PC-3 (cell line): ENCODE measurements at regions not wholly inside any gene's neighbourhood (a gene's known extent, or its start where the extent isn't known, plus 50 kb on each side); places are given as distances from the start of the nearest gene placed in this dataset.

Source experiments
- ATAC-seq: fragments of 200-7000 bp; cut with Tn5 transposase; 2 replicates; pipeline ENCODE4 v1.9.1; 2020; ENCODE audit warnings: mild to moderate bottlenecking, moderate library complexity
- BruUV-seq: library from RNA; stranded (reverse); fragments of 400-500 nt; replicated peaks from 2 replicates; lab custom pipeline; 2021; lab: Mats Ljungman, UMichigan
- CTCF ChIA-PET: fragments of 300-600 bp; sonication (Branson Sonifier 250); formaldehyde crosslinking; loops from one replicate; lab custom pipeline; 2022; ENCODE audit warnings: antibody characterized with exemption; lab: Charles Lee
- POLR2A ChIA-PET: fragments of 300-600 bp; sonication (Branson Sonifier 250); formaldehyde crosslinking; loops from one replicate; lab custom pipeline; 2022; ENCODE audit warnings: antibody characterized with exemption; ENCODE audit not compliant: unreplicated experiment; lab: Charles Lee
- DNase-seq: peaks from one replicate; pipeline ENCODE4 v3.0.0-alpha.2; 2015
- H2AFZ ChIP-seq: fragments of 300-600 bp; sonication (generic); 2 replicates; pipeline ENCODE4 v1.6.0; 2016; ENCODE audit warnings: antibody characterized with exemption, low read length
- H3F3A ChIP-seq: fragments of 300-600 bp; sonication (generic); one replicate; pipeline ENCODE4 v1.6.0; 2017; ENCODE audit warnings: antibody characterized with exemption, low read length, control low read depth, mild to moderate bottlenecking; ENCODE audit not compliant: unreplicated experiment
- H3K27ac ChIP-seq: fragments of 300-600 bp; sonication (generic); 2 replicates; pipeline ENCODE4 v1.5.1; 2016; ENCODE audit warnings: mild to moderate bottlenecking, low read length
- H3K27me3 ChIP-seq: fragments of 300-600 bp; sonication (generic); 2 replicates; pipeline ENCODE4 v1.6.1; 2016; ENCODE audit warnings: low read length, mixed read lengths
- H3K36me3 ChIP-seq: fragments of 300-600 bp; sonication (generic); 2 replicates; pipeline ENCODE4 v1.6.1; 2016; ENCODE audit warnings: low read depth, mixed run types, low read length, mixed read lengths
- H3K4me1 ChIP-seq: fragments of 300-600 bp; sonication (generic); 2 replicates; pipeline ENCODE4 v1.5.1; 2016; ENCODE audit warnings: low read length; ENCODE audit not compliant: insufficient read depth
- H3K4me2 ChIP-seq: fragments of 300-600 bp; sonication (generic); 2 replicates; pipeline ENCODE4 v1.6.0; 2016; ENCODE audit warnings: low read length
- H3K4me3 ChIP-seq: fragments of 300-600 bp; sonication (generic); 2 replicates; pipeline ENCODE4 v1.5.1; 2016; ENCODE audit warnings: mild to moderate bottlenecking, low read length, mixed read lengths
- H3K79me2 ChIP-seq: fragments of 300-600 bp; sonication (generic); 2 replicates; pipeline ENCODE4 v1.6.1; 2017; ENCODE audit warnings: low read length, mixed read lengths
- H3K9ac ChIP-seq: fragments of 300-600 bp; sonication (generic); 2 replicates; pipeline ENCODE4 v1.6.0; 2016; ENCODE audit warnings: mild to moderate bottlenecking, low read length
- H3K9me2 ChIP-seq: fragments of 300-600 bp; sonication (generic); replicated peaks from 2 replicates; pipeline ENCODE4 v1.6.1; 2016; ENCODE audit warnings: mixed run types, low read length, mixed read lengths
- H3K9me3 ChIP-seq: fragments of 300-600 bp; sonication (generic); 2 replicates; pipeline ENCODE4 v1.6.1; 2016; ENCODE audit warnings: low read length, mixed read lengths
- H4K20me1 ChIP-seq: fragments of 300-600 bp; sonication (generic); 2 replicates; pipeline ENCODE4 v1.6.1; 2016; ENCODE audit warnings: low read length, mixed read lengths
- EZH2 ChIP-seq: fragments of 300-600 bp; sonication (generic); IDR thresholded peaks from one replicate; pipeline ENCODE4 v1.6.1; 2017; ENCODE audit warnings: antibody characterized with exemption, mild to moderate bottlenecking, low read length; ENCODE audit not compliant: unreplicated experiment
- EZH2phosphoT487 ChIP-seq: fragments of 300-600 bp; sonication (generic); IDR thresholded peaks from 2 replicates; pipeline ENCODE4 v1.6.1; 2018; ENCODE audit warnings: mild to moderate bottlenecking, antibody characterized with exemption, low read length, borderline replicate concordance
- intact Hi-C: fragments of 100-400 bp; cut with micrococcal nuclease; formaldehyde crosslinking; loops from 2 replicates; pipeline ENCODE4 v1.9.0; 2023
- TF ChIP-seq, protein P1 (sequence below): fragments of 300-600 bp; sonication (generic); conservative IDR thresholded peaks from 2 replicates; pipeline ENCODE4 v1.5.1; 2017; ENCODE audit warnings: antibody characterized with exemption, low read depth, mild to moderate bottlenecking, low read length

DNA sequence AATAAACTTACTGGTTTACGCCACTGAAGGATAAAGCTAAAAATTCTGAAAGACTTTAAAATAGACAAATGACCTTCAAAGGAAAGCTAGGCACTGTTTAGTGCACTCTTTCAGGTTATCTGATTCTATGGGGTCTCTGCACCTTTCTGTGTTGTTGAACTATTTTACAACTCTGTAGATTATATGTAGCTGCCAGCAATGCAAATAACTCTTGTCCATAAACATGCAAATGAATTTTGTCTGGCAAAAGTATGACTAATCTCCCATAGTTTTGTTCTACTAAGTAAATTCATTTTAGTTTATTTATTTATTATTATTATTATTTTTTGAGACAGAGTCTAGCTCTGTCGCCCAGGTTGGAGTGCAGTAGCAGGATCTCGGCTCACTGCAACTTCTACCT lies 266.3 kb upstream of the CCDC196 start:
- H3K9me3 ChIP-seq, result peaks cover 35% of the 10 kb centered on the region
- no peak overlapping the region for H3K4me2 ChIP-seq
- ChIA-PET POLR2A (no interaction called here), CTCF (no interaction called here)
- H4K20me1 ChIP-seq, result no peaks in the 10 kb centered on the region
- no peaks in the 10 kb centered on the region for H3K79me2 ChIP-seq
- no peak overlapping the region for H3K27ac ChIP-seq
- BruUV-seq, result no TSS peak
- no peak overlapping the region for H2AFZ ChIP-seq
- TF ChIP-seq EZH2 (no peak), EZH2phosphoT487 (no peak)
- TF ChIP-seq, protein P1, sequence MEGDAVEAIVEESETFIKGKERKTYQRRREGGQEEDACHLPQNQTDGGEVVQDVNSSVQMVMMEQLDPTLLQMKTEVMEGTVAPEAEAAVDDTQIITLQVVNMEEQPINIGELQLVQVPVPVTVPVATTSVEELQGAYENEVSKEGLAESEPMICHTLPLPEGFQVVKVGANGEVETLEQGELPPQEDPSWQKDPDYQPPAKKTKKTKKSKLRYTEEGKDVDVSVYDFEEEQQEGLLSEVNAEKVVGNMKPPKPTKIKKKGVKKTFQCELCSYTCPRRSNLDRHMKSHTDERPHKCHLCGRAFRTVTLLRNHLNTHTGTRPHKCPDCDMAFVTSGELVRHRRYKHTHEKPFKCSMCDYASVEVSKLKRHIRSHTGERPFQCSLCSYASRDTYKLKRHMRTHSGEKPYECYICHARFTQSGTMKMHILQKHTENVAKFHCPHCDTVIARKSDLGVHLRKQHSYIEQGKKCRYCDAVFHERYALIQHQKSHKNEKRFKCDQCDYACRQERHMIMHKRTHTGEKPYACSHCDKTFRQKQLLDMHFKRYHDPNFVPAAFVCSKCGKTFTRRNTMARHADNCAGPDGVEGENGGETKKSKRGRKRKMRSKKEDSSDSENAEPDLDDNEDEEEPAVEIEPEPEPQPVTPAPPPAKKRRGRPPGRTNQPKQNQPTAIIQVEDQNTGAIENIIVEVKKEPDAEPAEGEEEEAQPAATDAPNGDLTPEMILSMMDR, result no peak
- no peak overlapping the region for H3K9ac ChIP-seq
- ATAC-seq (no peak), DNase-seq (no peak)
- H3K36me3 ChIP-seq, result no peaks in the 10 kb centered on the region
- intact Hi-C loops, result no loop called here
- H3F3A ChIP-seq, result no peaks in the 10 kb centered on the region
- H3K4me3 ChIP-seq, result no peak overlapping the region
- H3K4me1 ChIP-seq, result no peaks in the 10 kb centered on the region
- no peaks in the 10 kb centered on the region for H3K9me2 ChIP-seq
- H3K27me3 ChIP-seq, result no peaks in the 10 kb centered on the region

DNA sequence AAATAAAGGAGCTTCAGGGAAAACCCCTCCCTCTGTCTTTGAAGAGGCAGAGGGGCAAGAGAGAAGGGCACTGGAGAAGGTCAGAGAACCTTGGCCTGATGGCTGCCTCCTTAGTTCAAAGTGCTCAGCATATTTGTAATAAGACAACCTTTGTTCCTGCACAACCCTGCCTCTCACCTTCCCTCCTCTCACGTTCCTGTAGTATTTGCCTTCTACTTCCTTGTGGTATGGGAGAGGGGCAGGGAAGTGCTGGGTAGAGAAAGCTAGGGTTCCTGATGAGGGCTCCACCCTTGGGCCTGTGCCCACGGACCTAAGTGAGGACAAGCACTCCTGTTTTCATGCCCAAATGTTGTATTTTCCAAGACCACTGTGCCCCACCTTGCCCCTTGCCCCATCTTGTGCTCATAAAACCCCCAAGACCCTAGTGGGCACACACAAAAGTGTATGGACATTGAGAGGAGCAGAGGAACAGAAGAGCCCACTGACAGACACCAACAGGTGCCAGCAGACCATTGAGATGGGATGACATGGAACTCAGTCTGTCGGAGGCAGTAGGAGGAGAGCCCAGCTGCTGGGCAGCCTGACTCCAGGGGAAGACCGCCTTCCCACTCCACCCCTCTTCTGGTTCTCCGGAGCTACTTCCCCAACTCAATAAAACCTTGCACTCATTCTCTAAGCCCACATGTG lies 261.5 kb upstream of the CCDC196 start:
- intact Hi-C loops, result no loop called here
- BruUV-seq, result no TSS peak

DNA sequence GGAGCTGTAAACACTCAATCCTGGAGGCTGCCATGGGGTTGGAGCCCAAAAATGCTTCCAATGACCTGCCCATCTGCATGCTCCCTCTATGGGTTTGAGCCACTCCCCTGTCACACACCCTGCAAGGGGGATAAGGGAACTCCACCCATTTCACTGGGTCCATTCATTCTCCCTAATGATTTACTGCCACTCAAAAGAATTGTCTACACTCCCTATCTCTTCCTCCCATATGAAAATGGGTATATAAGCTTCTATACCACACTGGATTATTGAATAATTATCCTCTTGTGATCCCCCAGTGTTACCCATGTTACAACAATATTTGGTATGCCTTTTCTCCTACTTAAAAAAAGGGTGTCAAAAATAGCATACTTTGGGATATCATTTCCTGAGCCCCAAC lies 260.8 kb upstream of the CCDC196 start:
- TF ChIP-seq EZH2phosphoT487, result no peak
- TF ChIP-seq, protein P1, result no peak
- no peak for TF ChIP-seq EZH2
- H3K9me2 ChIP-seq, result no peaks in the 10 kb centered on the region
- no peak overlapping the region for H3K4me2 ChIP-seq
- no peak overlapping the region for H2AFZ ChIP-seq
- BruUV-seq, result no TSS peak
- H3K27me3 ChIP-seq, result 0 out of 2 replicates have a peak, but pooled peaks cover 2% of the 10 kb centered on the region
- CTCF ChIA-PET, result no interaction called here
- H3K4me1 ChIP-seq, result peaks cover 7% of the 10 kb centered on the region; the same call in 1 of the 2 replicates
- no peak overlapping the region for H3K9ac ChIP-seq
- DNase-seq (no peak), ATAC-seq (no peak)
- POLR2A ChIA-PET, result no interaction called here
- no peaks in the 10 kb centered on the region for H3K36me3 ChIP-seq
- no peaks in the 10 kb centered on the region for H3K79me2 ChIP-seq
- no peaks in the 10 kb centered on the region for H4K20me1 ChIP-seq
- H3K9me3 ChIP-seq, result no peaks in the 10 kb centered on the region
- H3K4me3 ChIP-seq, result no peak overlapping the region
- intact Hi-C loops, result no loop called here
- no peak overlapping the region for H3K27ac ChIP-seq
- no peaks in the 10 kb centered on the region for H3F3A ChIP-seq

More for the DNA sequence above, 261.5 kb upstream of the CCDC196 start:
- no peaks in the 10 kb centered on the region for H3F3A ChIP-seq
- CTCF ChIA-PET, result no interaction called here
- H3K27me3 ChIP-seq, result no peaks in the 10 kb centered on the region
- TF ChIP-seq, protein P1, result no peak
- TF ChIP-seq EZH2phosphoT487, result no peak
- no peak for TF ChIP-seq EZH2
- POLR2A ChIA-PET, result no interaction called here
- H3K4me1 ChIP-seq, result peaks cover 7% of the 10 kb centered on the region; the same call in 1 of the 2 replicates
- H3K79me2 ChIP-seq, result no peaks in the 10 kb centered on the region
- no peaks in the 10 kb centered on the region for H3K36me3 ChIP-seq
- H4K20me1 ChIP-seq, result no peaks in the 10 kb centered on the region
- no peak overlapping the region for H2AFZ ChIP-seq
- H3K4me2 ChIP-seq, result no peak overlapping the region
- DNase-seq (no peak), ATAC-seq (no peak)
- no peaks in the 10 kb centered on the region for H3K9me3 ChIP-seq
- H3K4me3 ChIP-seq, result no peak overlapping the region
- no peak overlapping the region for H3K9ac ChIP-seq
- H3K27ac ChIP-seq, result no peak overlapping the region
- no peaks in the 10 kb centered on the region for H3K9me2 ChIP-seq
